ENCODE measurements at regions not wholly inside any gene's neighbourhood (a gene's known extent, or its start where the extent isn't known, plus 50 kb on each side); places are given as distances from the start of the nearest gene placed in this dataset.

DNA sequence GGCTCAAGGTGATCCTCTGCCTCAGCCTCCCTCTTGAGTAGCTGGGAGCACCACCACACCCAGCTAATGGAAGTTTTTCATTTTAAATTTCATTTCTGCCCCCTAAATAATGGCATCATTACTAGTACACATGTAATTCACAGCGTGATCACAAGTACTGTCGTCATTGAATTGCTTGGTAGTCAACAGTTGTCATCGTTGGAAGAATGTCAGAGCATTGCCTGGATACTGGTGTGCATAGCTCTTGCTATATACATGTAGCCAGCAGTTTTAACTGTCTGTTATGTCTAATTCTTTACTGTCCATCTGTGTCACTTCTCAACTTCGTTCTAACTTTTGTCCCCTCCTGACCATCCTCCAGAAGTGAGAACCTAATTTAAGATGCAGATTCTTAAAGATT lies 62.1 kb downstream of the CRPPA start:
- TF ChIP-seq, protein P1, sequence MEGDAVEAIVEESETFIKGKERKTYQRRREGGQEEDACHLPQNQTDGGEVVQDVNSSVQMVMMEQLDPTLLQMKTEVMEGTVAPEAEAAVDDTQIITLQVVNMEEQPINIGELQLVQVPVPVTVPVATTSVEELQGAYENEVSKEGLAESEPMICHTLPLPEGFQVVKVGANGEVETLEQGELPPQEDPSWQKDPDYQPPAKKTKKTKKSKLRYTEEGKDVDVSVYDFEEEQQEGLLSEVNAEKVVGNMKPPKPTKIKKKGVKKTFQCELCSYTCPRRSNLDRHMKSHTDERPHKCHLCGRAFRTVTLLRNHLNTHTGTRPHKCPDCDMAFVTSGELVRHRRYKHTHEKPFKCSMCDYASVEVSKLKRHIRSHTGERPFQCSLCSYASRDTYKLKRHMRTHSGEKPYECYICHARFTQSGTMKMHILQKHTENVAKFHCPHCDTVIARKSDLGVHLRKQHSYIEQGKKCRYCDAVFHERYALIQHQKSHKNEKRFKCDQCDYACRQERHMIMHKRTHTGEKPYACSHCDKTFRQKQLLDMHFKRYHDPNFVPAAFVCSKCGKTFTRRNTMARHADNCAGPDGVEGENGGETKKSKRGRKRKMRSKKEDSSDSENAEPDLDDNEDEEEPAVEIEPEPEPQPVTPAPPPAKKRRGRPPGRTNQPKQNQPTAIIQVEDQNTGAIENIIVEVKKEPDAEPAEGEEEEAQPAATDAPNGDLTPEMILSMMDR (conservative IDR thresholded peaks at IDR 0.05; ENCODE audit: low read length): no peak
- TF ChIP-seq EZH2phosphoT487 (IDR thresholded peaks at IDR 0.05; ENCODE audit: borderline replicate concordance): no peak
